Psoas muscle (tissue), 7 donors: ENCODE measurements at regions not wholly inside any gene's neighbourhood (a gene's known extent, or its start where the extent isn't known, plus 50 kb on each side); places are given as distances from the start of the nearest gene placed in this dataset.

Experiments used
- ATAC-seq, 4 donors: fragments of 200-7000 bp; cut with Tn5 transposase; one replicate each; pipeline ENCODE4 v1.9.1; 2020; ENCODE audit warnings: moderate library complexity in 3 of 4, mild to moderate bottlenecking in 2 of 4
- DNase-seq, 2 donors: peaks; one replicate each; pipeline ENCODE4 v3.0.0-alpha.2; 2020
- H3K27ac ChIP-seq: fragments of 200-600 bp; one replicate; pipeline ENCODE4 v1.8.0; 2022
- H3K27me3 ChIP-seq, 3 donors: fragments of 200-600 bp in 1 of 3; one replicate each; pipeline versions ENCODE4 v1.6.1 to v1.8.0; 2013 to 2022; ENCODE audit warnings: low read length in 2 of 3, mild to moderate bottlenecking in 2 of 3, moderate library complexity in 1 of 3; ENCODE audit not compliant: insufficient read depth in 3 of 3
- H3K36me3 ChIP-seq, 2 donors: fragments of 200-600 bp in 1 of 2; one replicate each; pipeline versions ENCODE4 v1.6.1 to v1.8.0; 2013 to 2022; ENCODE audit warnings: low read depth in 1 of 2, mild to moderate bottlenecking in 1 of 2, moderate library complexity in 1 of 2; ENCODE audit not compliant: insufficient read depth in 1 of 2
- H3K4me1 ChIP-seq: fragments of 200-600 bp; one replicate; pipeline ENCODE4 v1.8.0; 2022
- H3K4me3 ChIP-seq: fragments of 200-600 bp; one replicate; pipeline ENCODE4 v1.8.0; 2022; ENCODE audit warnings: mild to moderate bottlenecking
- H3K9me3 ChIP-seq: fragments of 200-600 bp; one replicate; pipeline ENCODE4 v1.8.0; 2022
- CTCF ChIP-seq: fragments of 200-600 bp; IDR thresholded peaks from one replicate; pipeline ENCODE4 v1.8.0; 2022; ENCODE audit warnings: antibody characterized with exemption
- WGBS, 3 donors: extraction: QIAGEN DNeasy Blood & Tissue Kit; methylation state at CpG; one replicate each; pipeline versions ENCODE4 v1.1.6 to v1.1.7; 2013; 5-methylcytosine and 5-hydroxymethylcytosine counted together
- intact Hi-C, 2 donors: fragments of 100-400 bp; cut with DNase I; formaldehyde crosslinking; loops; one replicate each; pipeline versions ENCODE4 v1.11.0 to v1.14.2; 2022
- donor health status: healthy with polysubstance abuse.
- donor health status: DM: no; HTN: no; CAD: no; lungs with moderate emphysema.
- donor health status: Bipolar disorder and iron deficiency.
- donor health status: healthy.
- donor health status: DM: yes; HTN: yes; CAD: no.
- donor health status: DM: no; HTN: no; CAD: no.
- donor health status: DM: yes; HTN: yes; CAD: no.

- TF ChIP-seq CTCF = no peak
- no peaks in the 10 kb centered on the region for H3K9me3 ChIP-seq
- WGBS, 3 donors = 92 to 93% (median 92%) methylated on average over 19 of the region's 19 CpGs
- H3K4me1 ChIP-seq = peaks cover 53% of the 10 kb centered on the region
- H3K36me3 ChIP-seq = no peaks in the 10 kb centered on the region
- no peaks in the 10 kb centered on the region for H3K27me3 ChIP-seq
- ATAC-seq (no peak), DNase-seq (no peak)
- intact Hi-C loops = no loop called here
- no peak overlapping the region for H3K27ac ChIP-seq
- H3K4me3 ChIP-seq = no peak overlapping the region
Measured at GRCh38 chr16:85216522-85217375, 104.5 kb upstream of the CIBAR2 start.

- TF ChIP-seq CTCF = no peak
- WGBS, 3 donors = 3 to 9% (median 4%) methylated on average over 30 to 31 of the region's 31 CpGs
- H3K4me3 ChIP-seq = peak overlapping the region; percentile 31
- H3K36me3 ChIP-seq = no peaks in the 10 kb centered on the region
- intact Hi-C loops = loop anchor here in 1 of 2 donors (10.0 kb wide), 1 partner anchor 105 kb away; the partner anchor contains the start of gene CIBAR2
- ATAC-seq = peak; percentile 82 to 94 (median 88)
- H3K4me1 ChIP-seq = peaks cover 18% of the 10 kb centered on the region
- no peaks in the 10 kb centered on the region for H3K9me3 ChIP-seq
- peak; percentile 84 to 93 for DNase-seq
- H3K27ac ChIP-seq = peak overlapping the region; percentile 64
- H3K27me3 ChIP-seq = no peaks in the 10 kb centered on the region
Measured at GRCh38 chr16:85220125-85220839, 108.0 kb upstream of the CIBAR2 start.

- TF ChIP-seq CTCF = no peak
- ATAC-seq (peak in 3 of 4 donors; percentile 3 to 20 (median 5)), DNase-seq (no peak)
- intact Hi-C loops = loop anchor here in 1 of 2 donors (10.0 kb wide), 1 partner anchor 106 kb away; the partner anchor contains the start of gene CIBAR2
- 39 to 56% (median 47%) methylated on average over 20 to 27 of the region's 27 CpGs for WGBS, 3 donors
- no peaks in the 10 kb centered on the region for H3K27me3 ChIP-seq
- peak overlapping the region; percentile 31 for H3K4me3 ChIP-seq
- peak overlapping the region; percentile 64 for H3K27ac ChIP-seq
- H3K4me1 ChIP-seq = peaks cover 18% of the 10 kb centered on the region
- no peaks in the 10 kb centered on the region for H3K36me3 ChIP-seq
- no peaks in the 10 kb centered on the region for H3K9me3 ChIP-seq
Measured at GRCh38 chr16:85220964-85221731, 108.9 kb upstream of the CIBAR2 start.

- H3K4me3 ChIP-seq = no peak overlapping the region
- intact Hi-C loops = loop anchor here in 1 of 2 donors (10.0 kb wide), 1 partner anchor 107 kb away; the partner anchor contains the start of gene CIBAR2
- 86 to 88% (median 87%) methylated on average over 10 to 12 of the region's 12 CpGs for WGBS, 3 donors
- ATAC-seq = no peak
- H3K9me3 ChIP-seq = no peaks in the 10 kb centered on the region
- H3K4me1 ChIP-seq = peaks cover 18% of the 10 kb centered on the region
- DNase-seq = no peak
- TF ChIP-seq CTCF = no peak
- no peaks in the 10 kb centered on the region for H3K36me3 ChIP-seq
- no peak overlapping the region for H3K27ac ChIP-seq
- no peaks in the 10 kb centered on the region for H3K27me3 ChIP-seq
Measured at GRCh38 chr16:85221771-85222154, 109.5 kb upstream of the CIBAR2 start.
